ENCODE measurements at regions not wholly inside any gene's neighbourhood (a gene's known extent, or its start where the extent isn't known, plus 50 kb on each side); places are given as distances from the start of the nearest gene placed in this dataset.

DNA sequence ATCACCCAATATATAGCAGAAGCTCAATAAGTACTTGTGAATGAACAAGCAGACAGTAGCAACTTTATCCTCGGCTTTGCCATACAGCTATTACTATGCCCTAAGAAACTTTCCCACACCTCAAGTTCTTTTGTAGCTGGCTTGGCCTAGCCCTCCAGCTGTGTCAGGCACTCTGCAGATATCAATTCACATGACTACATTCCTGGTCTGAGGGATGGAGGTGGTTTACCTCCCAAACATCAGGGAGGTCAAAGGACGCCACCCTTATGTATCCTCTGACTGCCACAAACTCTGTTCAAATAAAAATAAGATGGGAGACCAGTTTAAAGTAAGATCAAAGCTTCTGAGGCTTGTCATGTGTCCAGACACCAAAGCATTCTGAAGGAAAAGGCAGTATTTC lies 416.3 kb downstream of the PIK3R1 start (continued):
- TF ChIP-seq ARNT2 (CRISPR knock-in tag; IDR thresholded peaks at IDR 0.05; ENCODE audit: low read depth) (no peak), CHD2 (IDR thresholded peaks at IDR 0.05; ENCODE audit: low read depth, low read length) (no peak), ARNTL (CRISPR knock-in tag; IDR thresholded peaks at IDR 0.05) (no peak), POLR2AphosphoS5 (IDR thresholded peaks at IDR 0.05; ENCODE audit: low read depth, low read length) (no peak), FOXP4 (CRISPR knock-in tag; IDR thresholded peaks at IDR 0.05) (no peak), NFE2L1 (CRISPR knock-in tag; IDR thresholded peaks at IDR 0.05; ENCODE audit: borderline replicate concordance) (no peak), EHMT2 (IDR thresholded peaks at IDR 0.05; ENCODE audit: borderline replicate concordance, low read depth, low read length) (no peak), ZNF224 (CRISPR knock-in tag; IDR thresholded peaks at IDR 0.05) (no peak), CREM (IDR thresholded peaks at IDR 0.05) (no peak), CREM (CRISPR knock-in tag; IDR thresholded peaks at IDR 0.05) (no peak), HMGA1 (CRISPR knock-in tag; conservative IDR thresholded peaks at IDR 0.05) (no peak), ISX (CRISPR knock-in tag; conservative IDR thresholded peaks at IDR 0.05) (no peak), ZFP1 (CRISPR knock-in tag; IDR thresholded peaks at IDR 0.05) (no peak)
- TF ChIP-seq, protein P1, sequence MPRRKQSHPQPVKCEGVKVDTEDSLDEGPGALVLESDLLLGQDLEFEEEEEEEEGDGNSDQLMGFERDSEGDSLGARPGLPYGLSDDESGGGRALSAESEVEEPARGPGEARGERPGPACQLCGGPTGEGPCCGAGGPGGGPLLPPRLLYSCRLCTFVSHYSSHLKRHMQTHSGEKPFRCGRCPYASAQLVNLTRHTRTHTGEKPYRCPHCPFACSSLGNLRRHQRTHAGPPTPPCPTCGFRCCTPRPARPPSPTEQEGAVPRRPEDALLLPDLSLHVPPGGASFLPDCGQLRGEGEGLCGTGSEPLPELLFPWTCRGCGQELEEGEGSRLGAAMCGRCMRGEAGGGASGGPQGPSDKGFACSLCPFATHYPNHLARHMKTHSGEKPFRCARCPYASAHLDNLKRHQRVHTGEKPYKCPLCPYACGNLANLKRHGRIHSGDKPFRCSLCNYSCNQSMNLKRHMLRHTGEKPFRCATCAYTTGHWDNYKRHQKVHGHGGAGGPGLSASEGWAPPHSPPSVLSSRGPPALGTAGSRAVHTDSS (CRISPR knock-in tag; conservative IDR thresholded peaks at IDR 0.05), result no peak

Data from HepG2 (cell line).